ENCODE measurements at regions not wholly inside any gene's neighbourhood (a gene's known extent, or its start where the extent isn't known, plus 50 kb on each side); places are given as distances from the start of the nearest gene placed in this dataset.

- TF ChIP-seq POLR2A (IDR thresholded peaks at IDR 0.05) (no peak), CTCF (IDR thresholded peaks at IDR 0.05 in 4 of 5, conservative IDR thresholded peaks at IDR 0.05 in 1 of 5) (no peak)
Observed at GRCh38 chr1:30263888-30264671, 459.3 kb downstream of the MATN1 start.

Data from gastrocnemius medialis (tissue), 4 donors.